ENCODE measurements at regions not wholly inside any gene's neighbourhood (a gene's known extent, or its start where the extent isn't known, plus 50 kb on each side); places are given as distances from the start of the nearest gene placed in this dataset.

DNA sequence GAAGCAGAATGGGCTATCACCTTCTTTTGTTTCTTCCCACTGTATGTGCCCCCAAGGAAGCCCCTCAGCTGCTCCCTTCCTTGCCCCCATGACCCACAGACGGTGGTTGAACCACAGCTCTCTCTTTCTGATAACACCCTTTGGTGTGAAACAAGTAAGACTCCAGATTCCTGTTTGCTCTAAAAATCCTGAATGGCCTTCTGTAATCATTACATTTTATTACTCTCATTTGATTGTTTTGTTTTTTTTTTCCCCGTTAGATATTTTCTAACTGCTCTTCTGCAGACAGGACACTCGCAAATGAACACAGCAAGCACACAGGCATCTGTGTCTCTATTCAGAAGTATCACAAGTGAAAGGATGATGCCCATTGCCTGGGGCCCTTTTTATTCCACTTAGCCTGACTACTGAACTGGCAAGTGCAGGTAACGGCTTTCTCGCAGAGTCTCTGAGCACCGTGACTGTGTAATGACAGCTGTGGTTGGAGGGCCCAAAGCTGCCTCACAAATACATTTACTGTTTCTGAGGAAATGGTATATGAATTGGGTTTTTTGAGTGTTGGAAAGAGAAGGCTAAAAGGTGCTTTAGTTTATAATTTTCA is 59.3 kb downstream of the OXGR1 start:
- TF ChIP-seq, protein P1, sequence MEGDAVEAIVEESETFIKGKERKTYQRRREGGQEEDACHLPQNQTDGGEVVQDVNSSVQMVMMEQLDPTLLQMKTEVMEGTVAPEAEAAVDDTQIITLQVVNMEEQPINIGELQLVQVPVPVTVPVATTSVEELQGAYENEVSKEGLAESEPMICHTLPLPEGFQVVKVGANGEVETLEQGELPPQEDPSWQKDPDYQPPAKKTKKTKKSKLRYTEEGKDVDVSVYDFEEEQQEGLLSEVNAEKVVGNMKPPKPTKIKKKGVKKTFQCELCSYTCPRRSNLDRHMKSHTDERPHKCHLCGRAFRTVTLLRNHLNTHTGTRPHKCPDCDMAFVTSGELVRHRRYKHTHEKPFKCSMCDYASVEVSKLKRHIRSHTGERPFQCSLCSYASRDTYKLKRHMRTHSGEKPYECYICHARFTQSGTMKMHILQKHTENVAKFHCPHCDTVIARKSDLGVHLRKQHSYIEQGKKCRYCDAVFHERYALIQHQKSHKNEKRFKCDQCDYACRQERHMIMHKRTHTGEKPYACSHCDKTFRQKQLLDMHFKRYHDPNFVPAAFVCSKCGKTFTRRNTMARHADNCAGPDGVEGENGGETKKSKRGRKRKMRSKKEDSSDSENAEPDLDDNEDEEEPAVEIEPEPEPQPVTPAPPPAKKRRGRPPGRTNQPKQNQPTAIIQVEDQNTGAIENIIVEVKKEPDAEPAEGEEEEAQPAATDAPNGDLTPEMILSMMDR (IDR thresholded peaks at IDR 0.05): no peak
- TF ChIP-seq POLR2A (IDR thresholded peaks at IDR 0.05): no peak
- TF ChIP-seq POLR2AphosphoS5 (IDR thresholded peaks at IDR 0.05): no peak
- no peak for TF ChIP-seq EP300 (IDR thresholded peaks at IDR 0.05)
